ENCODE measurements at regions not wholly inside any gene's neighbourhood (a gene's known extent, or its start where the extent isn't known, plus 50 kb on each side); places are given as distances from the start of the nearest gene placed in this dataset.

DNA sequence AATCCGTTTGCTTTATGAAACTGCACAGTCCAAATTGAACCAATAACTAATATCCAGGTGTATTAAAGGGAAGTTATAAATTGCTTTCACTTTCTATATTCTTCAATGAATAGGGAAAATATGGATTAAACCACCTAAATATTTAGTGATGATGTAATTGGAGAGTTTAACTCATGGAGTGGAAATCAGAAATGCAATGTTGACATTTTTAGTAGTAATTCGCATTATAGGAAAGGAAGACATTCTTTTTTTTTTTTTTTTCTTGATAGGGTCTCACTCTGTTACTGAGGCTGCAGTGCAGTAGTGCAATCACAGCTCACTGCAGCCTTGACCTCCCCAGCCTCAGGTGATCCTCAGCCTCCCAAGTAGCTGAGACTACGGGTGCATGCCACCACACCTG is 321.9 kb downstream of the RNF144A start:
- POLR2A ChIA-PET: no interaction called here
- TF ChIP-seq, protein P1, sequence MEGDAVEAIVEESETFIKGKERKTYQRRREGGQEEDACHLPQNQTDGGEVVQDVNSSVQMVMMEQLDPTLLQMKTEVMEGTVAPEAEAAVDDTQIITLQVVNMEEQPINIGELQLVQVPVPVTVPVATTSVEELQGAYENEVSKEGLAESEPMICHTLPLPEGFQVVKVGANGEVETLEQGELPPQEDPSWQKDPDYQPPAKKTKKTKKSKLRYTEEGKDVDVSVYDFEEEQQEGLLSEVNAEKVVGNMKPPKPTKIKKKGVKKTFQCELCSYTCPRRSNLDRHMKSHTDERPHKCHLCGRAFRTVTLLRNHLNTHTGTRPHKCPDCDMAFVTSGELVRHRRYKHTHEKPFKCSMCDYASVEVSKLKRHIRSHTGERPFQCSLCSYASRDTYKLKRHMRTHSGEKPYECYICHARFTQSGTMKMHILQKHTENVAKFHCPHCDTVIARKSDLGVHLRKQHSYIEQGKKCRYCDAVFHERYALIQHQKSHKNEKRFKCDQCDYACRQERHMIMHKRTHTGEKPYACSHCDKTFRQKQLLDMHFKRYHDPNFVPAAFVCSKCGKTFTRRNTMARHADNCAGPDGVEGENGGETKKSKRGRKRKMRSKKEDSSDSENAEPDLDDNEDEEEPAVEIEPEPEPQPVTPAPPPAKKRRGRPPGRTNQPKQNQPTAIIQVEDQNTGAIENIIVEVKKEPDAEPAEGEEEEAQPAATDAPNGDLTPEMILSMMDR (IDR thresholded peaks at IDR 0.05; ENCODE audit: insufficient read depth, low read length, missing control alignments): no peak
- CTCF ChIA-PET: no interaction called here
- no peak overlapping the region for H3K4me3 ChIP-seq (ENCODE audit: low read depth, low read length)
- no peak for DNase-seq (ENCODE audit: low read depth, low spot score)

DNA sequence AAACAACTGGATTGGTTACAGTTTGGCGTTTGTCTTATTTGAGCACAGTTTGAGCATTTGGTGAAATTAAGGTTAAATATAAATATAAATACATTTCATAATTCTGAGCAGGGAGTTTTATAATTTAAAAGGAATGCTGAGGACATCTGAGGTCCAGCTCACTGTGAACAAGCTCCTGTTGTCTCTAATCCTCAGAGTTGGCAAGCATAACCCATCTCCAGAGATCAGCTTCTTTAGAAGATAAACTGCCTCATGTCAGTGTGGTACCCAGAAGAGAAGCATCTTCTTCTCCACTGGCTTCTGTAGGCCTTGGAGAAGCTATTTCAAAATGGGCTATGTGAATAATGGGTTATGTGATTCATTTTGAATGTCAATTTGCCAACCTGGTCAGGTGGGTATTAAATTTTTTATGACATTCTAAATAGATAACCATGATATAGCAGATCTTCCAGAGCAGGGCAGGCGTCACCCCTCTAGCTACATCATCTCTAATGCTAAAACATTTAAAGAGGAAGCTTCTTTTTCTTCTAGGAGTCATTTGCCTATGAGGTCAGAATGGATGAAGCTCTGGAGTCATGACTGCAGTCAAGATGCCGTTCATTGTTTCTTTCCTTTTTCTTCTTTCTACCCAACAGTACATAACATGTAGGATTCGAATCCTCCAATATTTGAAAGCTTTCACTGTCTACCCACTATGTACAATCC is 324.0 kb downstream of the RNF144A start:
- H3K4me3 ChIP-seq (ENCODE audit: low read depth, low read length): no peak overlapping the region
- ChIA-PET POLR2A (no interaction called here), CTCF (no interaction called here)

DNA sequence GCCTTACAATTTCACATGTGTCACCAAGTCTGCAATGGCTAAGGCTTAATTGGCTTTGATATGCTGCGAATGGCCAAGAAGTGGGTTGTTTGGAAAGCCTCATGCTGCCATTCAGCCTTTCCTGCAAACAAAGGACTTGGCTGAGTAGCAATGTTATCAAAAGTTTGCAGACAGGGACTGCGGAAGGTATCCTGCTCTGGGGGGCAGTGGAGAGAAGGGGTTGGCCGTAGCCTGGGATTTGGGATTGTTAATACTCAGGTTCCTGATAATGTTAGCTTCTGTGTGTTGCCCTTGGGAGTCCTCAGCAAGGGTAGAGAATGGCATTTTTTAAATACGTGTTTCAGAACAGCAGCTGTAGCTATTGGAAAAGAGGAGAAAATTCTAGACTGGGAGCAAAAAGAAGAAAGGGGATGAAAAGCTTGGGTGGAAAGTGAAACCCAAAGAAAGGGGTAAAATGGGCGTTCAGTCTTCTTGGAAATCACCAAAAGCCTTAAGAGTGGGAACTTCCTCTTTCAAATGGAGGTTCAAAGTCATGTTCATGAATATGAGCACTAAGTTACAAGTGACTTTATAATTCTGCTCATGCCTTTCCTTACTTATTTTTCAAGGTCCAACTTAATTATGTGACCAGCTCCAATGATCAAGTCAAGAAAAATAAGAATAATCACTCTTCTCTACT is 325.1 kb downstream of the RNF144A start:
- no peak for DNase-seq (ENCODE audit: low read depth, low spot score)
- no peak overlapping the region for H3K4me3 ChIP-seq (ENCODE audit: low read depth, low read length)
- CTCF ChIA-PET: no interaction called here
- POLR2A ChIA-PET: no interaction called here
- TF ChIP-seq, protein P1 (IDR thresholded peaks at IDR 0.05; ENCODE audit: insufficient read depth, low read length, missing control alignments): no peak

More for the DNA sequence above, 324.0 kb downstream of the RNF144A start:
- DNase-seq (ENCODE audit: low read depth, low spot score): no peak
- TF ChIP-seq, protein P1 (IDR thresholded peaks at IDR 0.05; ENCODE audit: insufficient read depth, low read length, missing control alignments): no peak

DNA sequence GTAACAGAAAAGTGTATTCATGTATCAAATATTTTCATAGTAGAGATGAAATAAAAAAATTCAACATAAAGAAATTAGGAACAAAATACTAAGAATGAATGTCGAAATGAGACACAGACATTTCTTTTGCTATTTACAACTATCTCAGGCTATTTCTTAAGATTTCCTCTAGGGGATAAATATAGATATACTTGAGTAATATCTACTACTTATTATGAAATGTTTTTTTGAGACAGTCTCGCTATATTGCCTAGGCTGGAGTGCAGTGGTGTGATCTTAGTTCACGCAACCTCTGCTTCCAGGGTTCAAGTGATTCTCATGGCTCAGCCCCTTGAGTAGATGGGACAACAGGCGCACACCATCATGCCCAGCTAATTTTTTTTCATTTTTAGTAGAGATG is 326.1 kb downstream of the RNF144A start:
- TF ChIP-seq, protein P1 (IDR thresholded peaks at IDR 0.05; ENCODE audit: insufficient read depth, low read length, missing control alignments): no peak
- ChIA-PET POLR2A (no interaction called here), CTCF (no interaction called here)
- DNase-seq (ENCODE audit: low read depth, low spot score): no peak
- no peak overlapping the region for H3K4me3 ChIP-seq (ENCODE audit: low read depth, low read length)

DNA sequence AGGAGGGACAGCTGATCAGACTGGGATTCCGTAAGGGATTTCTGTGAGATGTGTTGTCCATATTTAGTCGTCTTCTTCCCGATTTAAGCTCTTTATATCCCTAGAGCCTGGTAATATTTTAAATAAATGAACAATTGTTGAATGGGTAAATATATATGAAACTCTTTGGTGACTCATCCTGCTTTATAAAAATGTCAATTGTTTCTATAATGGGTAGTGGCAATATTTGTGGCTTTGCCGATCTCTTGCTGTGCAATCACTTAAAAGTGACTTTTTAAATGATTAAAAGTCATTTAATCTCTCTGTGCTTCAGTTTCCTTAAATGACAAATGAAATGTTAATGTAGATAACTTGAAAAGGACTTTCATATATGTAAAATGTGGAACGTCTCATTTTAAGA is 339.2 kb downstream of the RNF144A start:
- CTCF ChIA-PET: no interaction called here
- TF ChIP-seq, protein P1 (IDR thresholded peaks at IDR 0.05; ENCODE audit: insufficient read depth, low read length, missing control alignments): no peak
- POLR2A ChIA-PET: no interaction called here
- no peak overlapping the region for H3K4me3 ChIP-seq (ENCODE audit: low read depth, low read length)
- no peak for DNase-seq (ENCODE audit: low read depth, low spot score)

DNA sequence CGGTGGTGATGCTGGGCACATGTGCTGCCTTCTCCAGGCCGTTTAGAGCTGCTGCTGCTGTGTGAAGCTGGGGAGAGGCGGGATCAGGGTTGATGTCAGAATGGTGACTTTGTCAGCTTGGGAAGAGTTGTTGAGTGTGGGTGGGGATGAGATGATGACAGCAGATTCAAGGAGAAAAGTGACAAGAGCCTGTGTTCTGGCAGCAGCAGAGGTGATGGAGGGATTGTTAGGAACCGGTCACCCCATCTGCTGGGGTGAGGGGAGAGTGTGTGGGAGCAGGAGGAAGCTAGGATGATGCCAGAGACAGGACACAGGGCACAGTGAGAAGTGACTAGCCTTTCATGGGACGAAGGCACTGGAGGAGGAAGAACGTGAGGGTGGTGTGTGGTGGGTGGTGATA is 345.5 kb downstream of the RNF144A start:
- DNase-seq (ENCODE audit: low read depth, low spot score): no peak
- H3K4me3 ChIP-seq (ENCODE audit: low read depth, low read length): no peak overlapping the region
- CTCF ChIA-PET: no interaction called here
- POLR2A ChIA-PET: no interaction called here
- TF ChIP-seq, protein P1 (IDR thresholded peaks at IDR 0.05; ENCODE audit: insufficient read depth, low read length, missing control alignments): no peak
